ENCODE measurements at regions not wholly inside any gene's neighbourhood (a gene's known extent, or its start where the extent isn't known, plus 50 kb on each side); places are given as distances from the start of the nearest gene placed in this dataset.

DNA sequence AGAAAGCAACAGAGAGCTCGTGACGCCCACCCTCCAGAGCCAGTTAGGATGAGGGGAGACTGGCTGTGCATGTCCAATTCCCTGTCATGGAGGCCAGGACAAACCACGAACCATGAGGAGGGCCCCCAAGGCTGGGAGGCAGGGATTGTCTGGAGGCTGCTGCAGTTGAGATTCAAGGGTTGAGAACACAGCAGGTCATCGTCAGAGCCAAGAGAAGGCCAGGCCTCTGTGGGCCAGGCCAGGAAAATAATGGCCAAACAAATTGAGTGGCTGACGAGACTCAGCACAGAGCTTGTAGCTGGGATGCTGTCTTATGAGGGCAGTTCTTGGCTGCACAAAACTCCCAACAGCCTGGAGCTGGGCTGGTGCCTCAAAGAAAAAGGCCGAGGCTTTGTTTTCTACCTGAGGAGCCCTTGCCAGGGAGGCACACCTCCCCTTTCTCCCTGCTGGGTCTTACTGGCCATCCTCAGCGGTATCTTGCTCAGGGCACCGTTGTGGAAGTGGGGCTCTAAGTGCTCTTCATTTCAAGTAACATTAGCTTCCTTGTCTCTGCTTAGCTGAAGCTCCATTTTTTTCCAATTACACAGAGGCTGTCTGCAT is 665.9 kb downstream of the BCL11B start:
- in situ Hi-C loops (cut with HindIII; ENCODE audit: low sequenced_read_pairs), result no loop called here

DNA sequence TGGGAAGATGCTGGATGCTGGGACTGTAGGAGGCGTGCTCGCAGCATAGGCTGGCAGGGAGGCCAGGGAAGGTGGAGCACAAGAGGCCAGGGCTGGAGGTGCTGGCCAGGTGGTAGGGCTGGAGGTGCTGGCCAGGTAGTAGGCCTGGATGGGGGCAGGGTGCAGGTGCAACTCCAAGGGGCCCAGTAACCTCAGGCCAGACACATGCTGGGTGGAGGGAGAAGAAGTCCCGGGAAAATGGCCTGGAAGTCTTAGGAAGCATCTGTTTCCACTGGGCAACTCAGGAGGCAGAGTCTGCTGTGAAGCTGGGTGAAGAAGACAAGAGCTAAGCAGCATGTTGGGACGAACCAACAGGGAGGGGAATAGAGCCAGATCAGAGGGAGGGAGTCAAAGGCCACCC is 665.2 kb downstream of the BCL11B start:
- in situ Hi-C loops (cut with HindIII; ENCODE audit: low sequenced_read_pairs), result no loop called here

DNA sequence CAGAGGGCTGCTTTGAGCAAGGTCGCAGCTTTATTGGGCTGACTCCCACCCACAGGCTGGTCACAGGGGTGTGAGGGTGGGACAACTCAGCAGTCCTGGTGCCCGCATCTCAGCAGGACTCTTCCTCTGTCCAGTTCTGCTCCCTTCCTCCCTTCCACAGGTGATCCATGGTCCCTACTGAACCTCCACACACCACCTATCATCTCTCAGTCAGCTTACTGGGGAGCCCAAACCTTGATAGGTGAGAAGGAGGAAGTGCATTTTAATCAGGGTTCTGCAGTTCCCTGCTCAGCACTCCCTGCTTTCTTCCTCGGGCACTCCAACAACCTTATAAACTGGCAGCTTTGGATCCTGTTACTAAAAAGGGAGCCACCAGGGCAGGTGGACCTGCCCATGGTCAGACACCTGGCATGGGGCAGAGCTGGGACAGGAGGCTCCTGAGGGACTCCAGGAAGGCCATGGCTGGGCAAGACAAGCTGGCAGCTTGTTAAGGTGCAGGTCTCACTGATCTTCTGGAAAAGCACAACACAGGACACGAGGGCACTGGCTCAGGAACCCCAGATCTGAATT is 664.6 kb downstream of the BCL11B start:
- in situ Hi-C loops (cut with HindIII; ENCODE audit: low sequenced_read_pairs), result no loop called here

DNA sequence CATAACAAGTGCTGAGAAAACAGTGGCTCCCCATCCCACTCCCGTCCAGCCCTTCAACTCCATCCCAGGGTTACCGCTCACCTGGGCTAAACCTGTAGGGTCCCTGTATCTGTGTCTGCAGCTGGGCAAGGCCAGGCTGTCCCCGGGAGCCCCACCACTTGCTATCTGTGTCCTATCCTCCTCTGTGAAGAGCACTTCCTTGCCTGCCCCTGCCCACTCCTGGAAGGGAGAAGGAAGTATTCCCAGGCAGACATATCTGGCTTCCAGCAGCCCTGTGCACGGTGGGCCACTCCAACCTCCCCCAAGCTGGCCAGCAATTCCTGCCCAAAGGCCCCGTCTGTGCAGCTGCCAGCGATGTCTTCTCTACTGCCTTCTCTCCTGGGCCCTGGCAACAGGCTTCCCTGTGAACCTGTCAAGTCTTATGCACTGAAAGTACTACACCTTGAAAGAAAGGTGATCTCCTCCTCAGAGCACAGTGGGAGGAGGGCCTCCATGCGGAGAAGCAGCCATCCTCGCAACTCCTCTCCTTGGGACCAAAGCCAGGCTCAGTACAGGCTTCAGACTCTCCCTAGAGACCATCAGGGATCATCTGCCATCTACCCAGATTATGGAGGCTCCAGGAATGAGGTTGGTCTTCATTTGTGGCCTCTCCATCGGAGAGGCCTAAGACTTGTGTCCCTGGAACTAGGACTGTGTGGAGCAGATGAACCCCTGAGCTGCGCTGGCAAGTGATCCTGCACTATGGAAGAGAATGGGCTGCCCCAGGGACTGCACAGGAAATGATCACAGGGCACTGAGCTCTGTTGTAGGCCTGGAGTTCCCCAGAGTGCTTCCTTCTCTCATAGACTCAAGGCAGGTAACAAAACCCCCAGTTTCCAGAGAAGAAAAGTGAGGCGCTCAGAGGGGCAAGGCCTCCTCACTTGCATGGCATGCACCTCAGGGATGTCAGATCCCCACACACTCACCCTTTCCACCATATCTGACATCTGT is 663.6 kb downstream of the BCL11B start:
- in situ Hi-C loops (cut with HindIII; ENCODE audit: low sequenced_read_pairs), result no loop called here

DNA sequence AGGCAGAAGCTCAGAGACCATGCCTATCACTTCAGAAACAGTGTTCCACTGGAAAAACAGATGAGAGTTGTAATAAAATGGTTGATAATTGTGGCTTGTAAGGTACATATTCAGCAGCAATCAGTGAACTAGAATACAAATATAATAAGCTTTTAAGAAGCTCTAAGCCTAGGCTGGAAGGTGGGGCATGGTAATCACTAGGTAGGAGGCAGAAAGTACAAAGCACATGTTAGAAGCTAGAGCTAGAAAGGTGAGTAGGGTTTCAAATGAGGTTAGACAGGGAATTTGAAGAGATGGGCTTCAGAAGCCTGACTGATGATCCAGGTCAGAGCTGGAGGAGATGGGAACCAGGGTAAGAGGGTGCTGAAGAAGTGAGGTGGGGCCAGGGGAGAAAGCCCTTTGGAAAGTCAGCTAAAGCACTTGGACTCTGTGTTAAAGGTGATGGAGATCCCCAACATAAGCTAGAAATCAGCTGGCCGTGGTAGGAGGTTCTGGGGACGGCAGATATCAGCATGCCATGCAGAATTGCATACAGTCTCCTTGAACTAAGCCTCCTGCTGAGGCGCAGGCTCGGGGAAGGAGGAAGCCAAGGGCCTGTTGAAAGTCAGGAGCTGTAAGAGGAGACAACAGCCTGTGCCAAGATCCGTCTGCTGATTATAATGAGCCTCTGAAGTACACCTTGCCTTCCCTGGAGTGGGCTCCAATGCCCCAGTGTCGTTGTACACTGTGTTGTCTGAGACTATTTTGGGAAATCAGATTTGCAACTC is 659.4 kb downstream of the BCL11B start:
- in situ Hi-C loops (cut with HindIII; ENCODE audit: low sequenced_read_pairs), result no loop called here

DNA sequence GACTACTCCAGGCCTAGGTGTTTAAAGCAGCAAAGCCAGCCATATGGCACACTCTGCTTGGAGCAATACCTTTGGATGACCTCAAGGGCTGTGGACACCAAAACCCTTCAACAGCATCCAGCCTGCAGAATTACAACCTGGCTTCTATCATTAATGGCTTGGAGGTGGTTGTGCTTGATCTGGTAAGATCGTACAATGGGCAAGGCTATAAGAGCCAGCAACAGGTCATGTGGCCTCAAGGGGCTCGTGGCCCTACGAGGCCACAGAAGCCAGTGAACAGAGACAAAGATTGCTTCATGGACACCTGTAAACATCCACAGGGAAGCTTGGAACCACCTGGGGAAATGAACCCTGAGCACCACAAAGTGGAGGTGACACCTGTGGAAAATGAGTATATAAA is 657.3 kb downstream of the BCL11B start:
- in situ Hi-C loops (cut with HindIII; ENCODE audit: low sequenced_read_pairs), result no loop called here

DNA sequence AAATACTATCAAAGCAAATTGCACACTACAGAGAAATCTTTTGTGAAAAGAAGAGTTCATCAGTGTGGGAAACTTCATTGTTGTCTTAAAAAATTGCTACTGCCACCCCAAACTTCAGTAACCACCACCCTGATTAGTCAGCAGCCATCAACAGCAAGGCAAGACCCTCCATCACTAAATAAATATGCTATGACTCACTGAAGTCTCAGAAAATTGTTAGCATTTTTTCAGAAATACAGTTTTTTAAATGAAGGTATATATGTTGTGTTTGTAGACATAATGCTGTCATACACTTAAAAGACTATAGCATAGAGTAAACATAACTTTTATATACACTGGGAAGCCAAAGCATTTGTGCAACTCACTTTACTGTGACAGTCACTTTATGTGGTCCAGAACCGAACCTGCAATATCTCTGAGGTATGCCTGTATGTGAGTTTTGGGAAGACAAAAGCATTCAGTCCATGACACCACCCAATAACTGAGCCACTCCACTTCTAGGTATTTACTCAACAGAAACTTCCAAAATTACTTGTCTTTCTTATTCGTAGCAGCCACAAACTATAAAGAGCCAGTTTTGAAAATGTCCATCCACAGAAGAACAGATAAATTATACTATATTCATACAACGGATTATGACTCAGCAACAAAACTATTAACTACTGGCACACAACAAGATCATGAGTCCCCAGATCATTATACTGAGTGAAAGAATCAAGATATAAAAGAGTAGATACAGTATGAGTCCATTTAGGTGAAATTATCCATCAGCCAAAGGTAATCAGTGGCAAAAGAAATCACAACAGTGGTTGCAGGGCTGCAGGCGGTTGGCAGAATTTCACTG is 649.6 kb downstream of the BCL11B start:
- in situ Hi-C loops (cut with HindIII; ENCODE audit: low sequenced_read_pairs), result no loop called here

DNA sequence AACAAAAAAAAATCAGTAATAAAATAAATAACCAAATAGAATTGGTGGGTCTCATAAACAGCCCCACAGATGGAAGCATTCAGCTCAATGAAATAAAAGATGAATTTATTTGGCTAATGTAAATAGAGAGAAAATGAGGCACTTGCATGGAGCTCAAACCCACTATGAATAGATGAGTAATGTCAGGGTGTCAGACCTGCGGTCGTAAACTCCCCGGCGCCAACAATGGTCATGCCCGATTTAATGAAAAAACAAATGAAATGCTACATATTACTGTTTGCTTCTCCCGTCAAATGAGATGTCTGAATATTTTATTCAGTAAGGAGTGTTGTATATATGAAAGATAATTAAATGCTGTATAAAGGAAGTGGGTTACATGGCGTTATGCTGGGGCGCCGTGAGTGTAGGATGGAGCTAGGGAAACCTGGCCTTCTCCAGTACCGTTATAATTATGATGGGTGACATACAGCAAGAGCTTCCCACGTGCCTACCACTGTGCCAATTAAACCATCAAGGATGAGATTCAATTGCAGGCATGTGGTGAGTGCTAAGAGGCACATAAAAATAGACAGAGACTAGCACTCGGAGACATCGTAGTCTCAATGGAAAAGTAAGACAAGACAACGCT is 648.1 kb downstream of the BCL11B start:
- in situ Hi-C loops (cut with HindIII; ENCODE audit: low sequenced_read_pairs), result no loop called here

DNA sequence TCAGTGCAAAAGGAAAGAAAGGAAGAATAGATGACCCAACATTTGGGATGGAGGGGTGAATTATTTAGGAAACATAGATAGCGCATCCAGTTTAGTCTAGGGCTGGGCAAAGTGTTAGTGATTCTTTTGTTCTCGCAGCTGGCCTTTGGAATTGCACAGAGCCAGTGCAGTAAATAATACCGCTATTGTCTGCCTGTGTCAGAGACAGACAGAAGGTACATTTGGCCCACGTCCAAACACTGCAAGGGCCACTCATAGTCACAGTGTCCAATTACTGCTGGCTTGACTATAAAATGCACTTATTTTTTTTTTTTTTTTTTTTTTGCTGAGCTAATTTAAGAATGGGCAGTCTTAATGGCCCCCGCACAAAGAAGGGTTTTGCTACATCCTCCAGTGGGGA is 638.6 kb downstream of the BCL11B start:
- in situ Hi-C loops (cut with HindIII; ENCODE audit: low sequenced_read_pairs), result no loop called here

DNA sequence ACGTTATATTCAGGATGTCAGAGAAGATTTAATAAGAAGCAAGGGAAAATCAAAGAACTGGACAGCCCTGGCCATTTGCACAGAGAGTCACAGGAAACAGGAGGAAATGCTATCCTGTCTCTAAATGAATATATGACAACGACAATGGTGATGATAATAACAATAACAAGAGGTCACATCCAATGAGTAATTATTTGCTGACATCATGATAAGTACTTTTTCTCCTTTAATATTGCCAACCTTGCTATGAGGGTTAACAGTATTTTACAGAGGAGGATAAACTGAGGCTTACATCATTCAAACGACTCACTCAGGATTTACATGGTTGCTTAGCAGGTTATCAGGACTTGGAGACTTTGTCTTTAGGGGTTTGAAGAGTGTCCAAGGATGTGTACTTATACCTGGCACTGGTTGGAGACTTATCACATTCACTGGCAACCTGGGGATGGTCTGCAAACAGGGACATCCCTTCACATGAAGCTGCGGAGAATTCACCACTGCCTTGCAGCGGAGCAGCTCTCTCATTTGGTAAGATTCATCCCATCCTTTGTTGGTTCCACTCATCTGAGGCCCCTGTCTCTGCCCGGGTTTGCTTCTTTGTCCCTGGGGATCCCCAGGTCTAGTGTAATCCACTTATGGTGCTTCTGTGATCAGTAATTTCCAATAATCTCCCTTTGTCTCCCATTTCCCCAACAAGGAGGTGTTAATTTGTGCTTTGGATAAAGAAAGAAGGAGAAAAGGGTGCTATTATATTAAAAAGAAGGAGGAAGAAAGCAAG is 637.8 kb downstream of the BCL11B start:
- in situ Hi-C loops (cut with HindIII; ENCODE audit: low sequenced_read_pairs), result no loop called here

DNA sequence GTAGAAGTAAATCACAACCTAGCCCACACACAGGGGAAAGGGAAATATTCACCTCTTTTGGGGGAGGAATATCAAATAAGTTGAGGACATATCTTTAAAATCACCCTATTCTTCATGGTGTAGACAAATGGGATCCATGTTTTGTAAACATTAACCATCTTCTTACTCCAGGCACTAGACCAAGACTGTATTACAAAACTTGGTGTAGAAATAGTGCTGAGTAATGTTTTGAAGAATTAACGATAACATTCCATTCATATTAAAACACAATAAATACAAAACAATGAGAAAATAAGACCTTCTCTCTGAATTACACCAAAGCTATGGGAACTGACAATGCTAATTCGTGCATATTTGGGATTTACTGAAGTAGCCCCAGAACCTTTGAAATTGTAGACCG is 633.6 kb downstream of the BCL11B start:
- in situ Hi-C loops (cut with HindIII; ENCODE audit: low sequenced_read_pairs), result no loop called here

DNA sequence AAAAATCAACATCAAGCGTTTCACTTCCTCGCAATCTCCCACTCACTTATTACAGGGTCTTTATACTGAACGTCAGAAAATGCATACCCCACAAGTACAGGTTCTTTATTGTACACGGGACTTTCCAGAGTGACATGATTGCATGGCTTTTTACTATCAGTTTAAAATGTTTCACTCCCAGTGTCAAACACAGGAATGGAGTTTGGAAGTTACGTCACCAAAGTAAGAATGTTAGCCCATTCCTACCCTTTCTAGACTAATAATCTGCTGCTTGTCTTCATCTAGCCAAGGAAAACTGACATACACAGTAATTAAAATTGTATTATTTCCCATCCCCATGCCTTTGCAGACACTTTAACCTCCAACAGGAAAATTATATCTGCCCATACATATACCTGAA is 624.2 kb downstream of the BCL11B start:
- in situ Hi-C loops (cut with HindIII; ENCODE audit: low sequenced_read_pairs), result no loop called here

DNA sequence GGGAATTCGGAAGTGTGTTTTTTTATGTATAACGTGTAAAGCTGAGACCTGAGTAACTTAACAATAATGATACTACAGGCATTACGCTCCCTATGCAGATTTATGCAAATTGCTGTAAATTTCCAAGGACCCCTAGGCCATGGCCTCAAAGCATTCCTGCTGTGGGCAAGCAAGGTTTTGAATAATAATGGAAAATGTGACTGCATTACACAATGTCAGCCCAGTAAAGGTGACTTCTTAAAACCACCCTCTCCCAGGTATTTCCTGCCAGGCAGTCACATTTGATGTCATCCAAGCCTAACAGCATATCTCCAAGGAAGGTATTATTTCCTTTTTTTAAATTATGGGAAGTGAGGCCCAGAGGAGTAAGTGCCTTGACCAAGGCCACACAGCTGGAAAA is 621.0 kb downstream of the BCL11B start:
- in situ Hi-C loops (cut with HindIII; ENCODE audit: low sequenced_read_pairs), result no loop called here

DNA sequence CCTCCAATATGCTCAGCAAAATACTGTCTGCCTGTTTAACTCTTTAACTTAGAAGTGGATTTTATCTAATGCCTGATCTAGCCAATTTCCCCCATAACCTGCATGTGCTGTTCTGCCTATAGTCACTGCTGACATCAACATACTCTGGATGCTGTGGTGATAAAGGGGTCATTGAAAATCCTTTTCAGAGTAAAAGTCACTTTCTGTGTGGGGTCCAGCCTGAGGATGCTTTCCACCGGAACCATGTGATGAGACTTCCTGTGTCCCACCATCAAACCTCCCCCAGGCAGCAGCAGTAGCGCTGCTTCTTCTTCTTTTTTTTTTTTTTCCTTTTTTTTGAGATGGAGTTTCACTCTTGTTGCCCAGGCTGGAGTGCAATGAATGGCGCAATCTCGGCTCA is 607.0 kb downstream of the BCL11B start:
- in situ Hi-C loops (cut with HindIII; ENCODE audit: low sequenced_read_pairs), result no loop called here

DNA sequence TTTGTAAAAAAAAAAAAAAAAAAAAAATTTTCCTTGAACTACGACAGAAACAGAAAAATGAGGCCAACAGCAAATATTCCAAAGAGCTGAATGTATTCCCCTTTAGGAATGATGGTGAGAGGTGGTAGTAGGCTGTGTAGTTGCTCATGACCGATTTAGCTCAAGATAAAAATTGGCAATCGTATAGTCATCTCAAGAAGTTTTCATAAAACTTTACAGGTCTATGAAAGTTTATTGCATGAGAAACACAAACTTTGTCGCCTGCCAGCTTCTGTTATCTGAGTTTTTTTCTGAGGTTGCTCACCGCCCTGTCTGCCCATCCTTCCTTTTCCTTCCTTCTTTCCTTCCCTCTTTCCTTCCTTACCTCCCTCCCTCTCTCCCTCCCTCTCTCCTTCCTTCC is 605.5 kb downstream of the BCL11B start:
- in situ Hi-C loops (cut with HindIII; ENCODE audit: low sequenced_read_pairs), result no loop called here

DNA sequence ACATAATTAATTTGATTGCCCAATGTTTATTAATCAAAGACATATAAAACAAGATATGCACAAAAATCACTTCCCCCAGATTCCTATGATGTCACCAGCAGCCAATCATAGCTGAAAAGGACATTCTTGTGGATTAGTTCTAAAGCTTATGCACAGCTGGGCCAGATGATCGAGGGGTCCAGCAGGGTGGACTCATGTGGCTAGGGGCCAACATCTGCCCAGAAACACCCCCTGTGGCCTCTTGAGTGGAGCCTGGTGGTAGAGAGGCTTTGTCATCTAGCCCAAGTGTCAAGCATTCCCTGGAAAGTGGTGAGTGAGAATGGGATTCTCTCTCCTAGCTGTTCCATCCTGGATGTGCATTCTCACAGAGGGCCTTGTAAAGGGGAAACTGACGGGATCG is 590.0 kb downstream of the BCL11B start:
- in situ Hi-C loops (cut with HindIII; ENCODE audit: low sequenced_read_pairs), result no loop called here

DNA sequence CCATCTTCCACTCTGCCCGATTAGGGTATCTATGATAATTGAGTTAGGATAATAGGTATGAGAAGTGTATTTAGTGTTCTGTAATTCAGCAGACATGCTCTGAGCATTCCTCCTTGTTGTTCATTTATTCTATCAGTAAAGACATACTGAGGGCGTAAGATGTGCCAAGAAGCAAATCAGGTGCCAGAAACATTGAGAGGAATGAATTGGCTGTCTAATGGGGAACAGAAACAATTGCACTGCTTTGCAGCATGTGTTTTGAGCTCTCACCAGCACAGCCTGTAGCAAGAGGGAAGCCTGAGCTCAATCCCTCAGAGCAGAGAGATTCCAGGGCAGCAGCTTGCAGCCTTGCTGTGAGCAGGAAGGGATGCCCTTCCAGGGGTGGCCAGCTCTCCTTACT is 589.3 kb downstream of the BCL11B start:
- in situ Hi-C loops (cut with HindIII; ENCODE audit: low sequenced_read_pairs), result no loop called here

DNA sequence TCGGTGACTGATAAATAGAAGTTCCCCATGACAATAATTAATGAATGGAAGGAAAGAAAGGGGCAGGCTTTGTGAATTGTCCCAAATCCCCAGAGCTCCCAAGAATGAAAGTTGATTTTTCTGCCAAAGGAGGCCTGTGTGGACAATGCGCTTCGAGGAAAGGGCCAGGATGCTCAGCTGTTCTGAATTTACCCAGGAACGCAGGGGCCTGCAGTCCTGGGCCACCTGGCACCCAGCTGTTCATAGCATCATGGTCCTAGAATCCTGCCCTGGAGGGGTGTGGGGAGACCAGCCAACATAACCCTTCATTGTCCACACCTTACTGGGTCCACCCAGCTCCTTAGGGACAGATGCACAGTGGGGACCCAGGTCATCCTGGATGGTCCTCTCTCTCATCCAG is 587.5 kb downstream of the BCL11B start:
- in situ Hi-C loops (cut with HindIII; ENCODE audit: low sequenced_read_pairs), result no loop called here

DNA sequence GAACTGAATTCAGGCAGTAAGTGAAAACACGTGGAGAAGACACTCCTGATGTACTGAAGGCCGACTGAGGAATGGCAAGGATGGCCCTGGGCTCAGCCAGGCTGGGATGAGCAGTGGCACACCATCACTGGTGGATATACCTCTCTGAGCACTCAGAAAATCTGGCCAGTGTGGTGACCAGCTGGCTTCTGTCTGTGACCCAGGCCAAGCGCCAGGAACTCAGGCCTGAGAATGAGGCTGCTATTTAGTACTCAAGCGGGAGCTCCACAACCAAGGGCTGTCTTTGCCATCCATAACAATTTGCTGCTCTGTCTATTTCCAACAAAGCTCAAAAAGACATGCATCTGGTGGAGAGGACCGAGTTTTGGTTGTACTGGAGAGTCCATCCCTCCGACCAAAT is 586.3 kb downstream of the BCL11B start:
- in situ Hi-C loops (cut with HindIII; ENCODE audit: low sequenced_read_pairs), result no loop called here
